NCI-H524 (cell line): ENCODE measurements at regions not wholly inside any gene's neighbourhood (a gene's known extent, or its start where the extent isn't known, plus 50 kb on each side); places are given as distances from the start of the nearest gene placed in this dataset.

Experiments
- DNase-seq, 2 experiments: peaks; one replicate each; lab custom pipeline; 2025; lab: John Stamatoyannopoulos, UW

DNA sequence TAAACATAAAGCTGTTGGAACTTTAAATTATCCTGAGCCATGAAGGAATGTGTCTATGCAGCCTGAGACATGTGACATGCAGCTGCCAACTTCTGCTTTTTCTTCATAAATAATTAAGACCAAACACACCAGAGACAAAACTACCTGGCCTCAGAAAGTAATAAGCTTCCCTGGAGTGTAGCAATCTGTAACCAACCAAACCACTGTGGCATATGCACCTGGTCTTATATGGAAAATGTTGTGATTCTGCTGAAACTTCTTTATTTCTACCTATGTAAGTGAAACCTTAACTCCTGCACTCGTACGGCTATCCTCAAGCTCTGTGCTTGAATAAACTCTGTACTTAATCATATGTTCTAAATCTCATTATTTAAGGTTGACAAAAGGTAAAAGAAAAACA lies 515.0 kb downstream of the TMEM182 start:
- no peak for DNase-seq

DNA sequence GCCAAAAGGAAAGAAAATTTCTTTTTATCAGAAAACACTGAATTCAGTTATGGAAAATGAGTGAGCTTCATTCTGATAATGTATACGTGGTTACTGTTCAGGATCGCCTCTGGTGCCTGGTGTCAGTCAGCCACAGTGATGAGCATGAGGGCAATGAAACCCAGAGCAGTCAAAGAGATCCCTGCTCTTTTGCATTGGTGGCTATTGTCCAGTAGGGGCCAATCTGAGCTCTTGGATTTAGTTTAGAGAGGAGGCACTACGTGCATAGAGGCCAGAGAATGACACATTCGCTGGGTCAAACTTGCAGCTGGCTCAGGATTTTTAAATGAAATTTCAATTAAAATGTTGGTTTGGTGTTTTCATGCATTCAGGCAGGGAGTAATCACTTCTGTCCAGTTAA lies 522.9 kb downstream of the TMEM182 start:
- DNase-seq, result no peak

GRCh38 chr2:103285354-103285753 lies 523.5 kb downstream of the TMEM182 start:
- DNase-seq, result no peak

- peak; percentile 38 to 79 for DNase-seq
Observed at GRCh38 chr2:103287746-103288145, 525.9 kb downstream of the TMEM182 start.

DNA sequence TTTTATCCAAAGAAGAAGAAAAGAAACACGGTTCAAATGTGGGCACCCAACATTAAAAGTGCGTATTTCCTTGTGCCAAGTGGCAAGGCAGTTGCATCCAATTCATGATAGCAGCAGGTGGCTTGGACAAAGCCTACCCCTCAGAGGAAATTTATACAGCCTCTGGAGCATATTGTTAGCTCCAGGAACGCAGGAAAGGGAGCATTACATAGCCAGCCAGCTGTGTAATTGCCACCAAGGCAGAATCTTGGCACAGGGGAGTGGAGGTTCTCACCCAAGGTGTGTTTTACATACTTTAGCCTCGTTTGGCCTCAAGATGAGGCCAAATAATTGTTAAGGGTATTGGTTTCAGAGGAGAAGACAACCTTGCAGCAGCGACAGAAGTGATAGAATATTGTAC lies 526.9 kb downstream of the TMEM182 start:
- DNase-seq, result peak; percentile 15 to 42

GRCh38 chr2:103289105-103289725 lies 527.4 kb downstream of the TMEM182 start:
- peak; percentile 57 to 65 for DNase-seq

DNA sequence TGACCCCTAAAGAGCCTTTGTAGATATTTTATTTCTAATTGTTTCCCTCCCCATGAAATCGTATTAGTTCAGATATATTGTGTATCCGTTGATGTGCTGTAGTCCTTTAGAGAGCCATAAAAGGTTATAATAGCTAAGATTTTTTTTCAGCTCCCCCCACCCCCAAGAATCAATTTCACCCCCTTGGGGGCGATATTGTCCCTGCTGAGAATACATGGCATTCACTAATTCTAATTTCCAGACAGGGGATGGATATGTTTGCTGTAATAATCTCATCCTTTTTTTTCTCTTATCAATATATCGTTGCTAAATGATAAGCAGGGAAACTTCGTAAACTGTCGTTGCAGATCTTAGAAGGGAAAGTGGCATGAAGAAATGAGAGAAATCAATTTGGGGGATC lies 530.7 kb downstream of the TMEM182 start:
- DNase-seq, result peak in 1 of 2 experiments; percentile 7

DNA sequence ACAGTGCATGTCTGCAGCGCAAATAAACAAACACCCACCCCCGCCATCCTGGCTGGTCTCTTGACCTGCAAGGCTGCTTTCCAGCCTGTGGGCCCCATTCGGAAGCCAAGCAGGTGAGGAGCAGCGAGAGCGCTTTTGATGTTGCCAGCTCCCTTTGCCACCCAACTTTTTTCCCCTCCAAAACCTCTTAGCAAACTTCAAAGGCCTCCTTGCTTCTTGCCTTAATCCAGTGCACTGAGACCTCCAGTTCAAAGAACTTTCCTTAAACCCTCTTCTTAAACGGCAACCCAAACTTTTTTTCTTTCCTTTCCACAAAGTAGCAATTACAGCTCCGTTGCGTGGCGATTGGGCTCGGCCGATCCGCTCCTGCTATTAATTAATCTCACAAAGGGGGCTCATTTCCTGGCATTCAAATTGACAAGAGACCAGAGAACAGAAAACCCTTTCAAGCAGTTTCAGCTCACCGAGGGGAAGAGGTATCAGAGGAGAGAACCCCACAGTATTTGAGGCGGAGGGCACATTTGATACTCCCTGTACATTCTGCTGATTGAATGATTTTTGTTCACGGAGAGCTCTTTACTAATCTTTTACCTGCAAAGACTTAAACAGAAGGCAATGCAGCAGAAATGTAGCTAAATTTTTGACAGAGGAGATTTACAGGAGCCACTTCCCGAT lies 531.4 kb downstream of the TMEM182 start:
- DNase-seq, result no peak

DNA sequence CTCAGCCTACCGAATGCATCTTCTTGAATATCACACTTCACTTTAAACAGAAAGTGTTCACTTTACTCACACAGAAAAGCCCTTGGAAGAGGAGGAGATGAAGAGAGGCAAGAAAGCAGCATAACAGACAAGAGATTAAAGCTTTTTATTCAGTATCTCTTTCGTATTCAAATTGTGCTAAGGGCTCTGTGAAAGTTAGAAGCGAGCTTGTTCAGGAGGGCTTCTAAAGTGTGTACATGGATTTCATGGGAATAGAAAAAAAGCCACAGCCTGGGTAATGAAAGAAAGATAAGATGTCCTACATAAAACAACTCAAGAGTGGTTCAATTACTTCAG lies 531.9 kb downstream of the TMEM182 start:
- DNase-seq, result no peak

DNA sequence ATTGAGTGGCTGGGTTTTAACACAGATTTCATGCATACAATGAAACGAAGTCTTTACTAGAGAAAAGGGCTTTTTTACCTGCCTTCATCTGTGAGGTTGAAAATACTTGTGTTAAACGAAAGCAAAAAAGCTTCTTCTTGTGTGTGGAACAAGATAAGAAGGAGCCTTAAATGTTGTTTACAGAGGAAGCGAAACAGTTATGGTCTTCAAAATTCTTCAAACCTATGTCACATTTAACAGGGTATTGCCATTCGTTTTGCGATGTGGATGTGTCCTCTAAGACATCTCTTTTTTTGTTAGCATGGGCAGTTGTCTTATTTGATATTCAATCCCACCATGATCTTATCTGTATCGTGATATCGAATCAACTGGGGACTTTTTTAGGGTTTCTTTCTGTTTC lies 532.6 kb downstream of the TMEM182 start:
- DNase-seq, result no peak

DNA sequence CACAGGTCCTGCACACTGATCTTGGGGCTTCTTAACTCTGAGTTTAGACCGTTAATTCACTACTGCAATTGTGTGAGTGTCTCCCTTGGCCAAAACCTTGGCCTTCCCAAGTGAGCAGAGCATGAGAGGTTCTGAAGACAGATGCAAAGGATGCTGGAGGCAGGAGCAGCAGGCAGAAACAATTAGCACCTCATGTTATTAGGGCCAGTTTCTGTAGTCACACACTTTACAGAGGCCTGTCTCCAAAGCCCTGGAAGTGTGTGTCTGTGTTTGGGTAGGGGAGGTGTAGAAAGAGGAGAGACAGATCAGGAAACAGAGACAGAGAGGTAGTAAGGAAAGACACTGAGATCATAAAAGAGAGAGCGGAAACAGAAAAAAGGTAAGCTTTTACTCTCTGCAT lies 533.8 kb downstream of the TMEM182 start:
- DNase-seq, result no peak

GRCh38 chr2:103324671-103325070 lies 562.8 kb downstream of the TMEM182 start:
- no peak for DNase-seq

GRCh38 chr2:103327386-103327785 lies 565.6 kb downstream of the TMEM182 start:
- no peak for DNase-seq

DNA sequence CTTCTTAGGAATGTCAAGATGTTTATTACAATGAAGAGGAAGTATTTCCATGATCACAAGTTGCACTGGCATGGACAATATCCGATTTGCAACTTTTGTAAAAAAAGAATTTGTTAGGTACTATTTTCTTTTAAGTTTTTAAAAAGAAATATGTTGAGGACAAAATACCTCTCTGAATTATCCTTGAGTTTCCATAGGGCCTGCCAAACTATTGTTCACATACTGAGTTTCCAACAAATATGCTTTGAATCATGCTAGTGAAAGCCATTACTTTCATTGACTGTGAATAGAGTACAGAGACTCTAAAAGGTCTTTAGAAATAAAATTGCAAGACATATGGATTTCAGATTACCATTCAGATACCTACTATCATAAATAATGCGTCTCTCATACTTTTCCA lies 566.1 kb downstream of the TMEM182 start:
- DNase-seq, result no peak

DNA sequence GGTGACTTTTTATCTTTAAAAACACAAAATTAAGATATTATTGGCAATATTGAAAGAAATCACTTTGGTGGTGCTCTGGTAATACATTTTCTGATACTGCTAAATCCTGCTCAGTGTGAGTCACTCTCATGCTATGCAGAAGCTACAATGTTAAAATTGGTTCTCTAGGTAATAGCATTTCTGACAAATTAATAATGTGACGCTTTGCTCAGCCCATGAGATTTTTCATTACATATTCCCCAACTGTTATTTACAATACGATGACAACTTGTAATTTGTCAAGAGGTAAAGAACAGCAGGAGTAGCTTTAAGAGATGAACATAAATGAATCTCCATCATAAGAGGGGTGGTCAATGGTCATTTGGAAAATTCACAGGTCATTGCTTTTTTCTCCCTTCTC lies 573.6 kb downstream of the TMEM182 start:
- no peak for DNase-seq

GRCh38 chr2:103338819-103339218 lies 577.0 kb downstream of the TMEM182 start:
- no peak for DNase-seq

- DNase-seq, result no peak
Observed at GRCh38 chr2:103346780-103347179, 584.9 kb downstream of the TMEM182 start.

DNA sequence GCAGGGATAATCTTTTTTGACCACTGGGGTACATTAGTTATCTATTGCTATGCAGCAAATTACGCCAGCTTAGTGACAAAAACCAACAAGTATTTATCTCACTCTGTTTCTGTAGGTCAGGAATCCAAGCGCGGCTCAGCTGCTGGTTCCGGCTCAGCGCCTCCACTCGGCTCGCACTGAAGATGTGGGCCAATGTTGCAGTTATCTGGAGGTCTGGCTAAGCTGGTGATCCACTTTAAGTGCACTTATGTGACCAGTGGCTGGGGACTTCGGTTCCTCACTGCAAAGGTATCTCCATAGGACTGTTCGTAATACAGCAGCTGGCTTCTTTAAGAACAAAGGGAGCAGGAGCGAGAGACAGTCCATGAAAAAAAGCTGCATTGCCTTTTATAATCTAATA lies 591.9 kb downstream of the TMEM182 start:
- peak; percentile 71 to 85 for DNase-seq

DNA sequence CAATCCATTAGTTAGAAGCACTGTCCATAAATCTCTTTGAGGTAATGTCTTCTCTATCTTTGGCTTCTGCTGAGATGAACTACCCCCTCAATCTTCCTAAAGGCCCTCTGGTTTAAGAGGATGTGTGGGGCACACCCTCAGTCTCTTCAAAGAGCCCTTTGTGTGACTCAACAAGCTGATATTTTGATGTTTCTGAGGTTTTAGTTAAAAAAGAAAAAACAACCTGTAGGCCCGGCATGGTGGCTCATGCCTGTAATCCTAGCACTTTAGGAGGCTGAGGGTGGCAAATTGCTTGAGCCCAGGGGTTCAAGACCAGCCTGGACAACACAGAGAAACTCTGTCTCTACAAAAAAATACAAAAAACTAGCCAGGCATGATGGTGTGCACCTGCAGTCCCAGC lies 593.5 kb downstream of the TMEM182 start:
- no peak for DNase-seq

DNA sequence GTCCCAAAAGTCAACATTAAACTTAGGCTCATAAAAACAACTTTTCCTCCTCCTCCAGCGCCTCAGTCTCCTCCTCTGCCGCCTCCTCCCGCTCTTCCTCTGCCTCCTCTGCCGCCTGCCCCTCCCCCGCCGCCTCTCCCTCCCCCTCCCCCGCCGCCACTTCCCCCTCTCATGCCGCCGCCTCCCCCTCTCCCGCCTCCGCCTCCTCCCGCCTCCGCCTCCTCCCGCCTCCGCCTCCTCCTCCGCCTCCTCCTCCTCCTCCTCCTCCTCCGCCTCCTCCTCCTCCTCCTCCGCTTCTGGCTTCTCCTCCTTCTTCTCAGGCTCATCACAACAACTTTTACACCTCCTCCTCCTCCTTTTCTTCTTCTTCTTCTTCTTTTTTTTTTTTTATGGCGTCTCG lies 599.9 kb downstream of the TMEM182 start:
- no peak for DNase-seq

DNA sequence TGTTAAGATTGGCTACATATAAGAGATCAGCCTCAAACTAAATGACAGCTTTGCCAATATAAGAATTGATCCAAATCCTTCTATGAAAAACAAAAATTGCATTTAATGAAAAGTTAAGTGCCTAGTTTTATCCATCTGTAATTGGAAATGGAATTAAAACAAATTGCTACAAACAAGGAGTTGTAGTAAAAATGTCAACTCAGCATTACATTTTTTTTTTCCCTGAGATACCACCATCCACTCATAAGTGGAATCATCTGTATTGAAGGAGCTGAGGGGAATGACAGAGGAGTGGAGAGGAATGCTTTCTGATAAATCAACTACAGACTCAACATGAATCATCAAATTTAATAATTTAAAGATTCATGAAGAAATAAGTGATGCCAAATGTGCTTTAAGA lies 601.8 kb downstream of the TMEM182 start:
- DNase-seq, result peak in 1 of 2 experiments; percentile 27

DNA sequence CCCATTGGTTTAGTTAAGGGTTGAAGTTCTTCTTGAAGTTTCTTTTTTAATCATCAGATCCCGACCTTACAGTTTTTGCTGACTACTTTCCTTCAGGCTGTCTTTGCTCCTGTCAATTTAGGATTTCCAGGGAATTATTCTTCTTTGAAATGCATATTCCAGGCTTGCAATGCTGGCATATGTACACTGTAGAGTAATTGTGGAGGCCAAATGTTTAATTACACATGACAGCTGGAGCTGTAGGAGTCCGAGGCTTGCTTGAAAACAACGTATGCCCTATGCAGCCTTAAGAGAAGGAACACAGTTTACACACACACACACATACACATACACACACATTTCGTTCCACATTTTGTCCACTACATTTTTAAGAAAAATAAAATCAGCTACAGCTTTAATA lies 602.3 kb downstream of the TMEM182 start:
- DNase-seq, result peak; percentile 44 to 90

DNA sequence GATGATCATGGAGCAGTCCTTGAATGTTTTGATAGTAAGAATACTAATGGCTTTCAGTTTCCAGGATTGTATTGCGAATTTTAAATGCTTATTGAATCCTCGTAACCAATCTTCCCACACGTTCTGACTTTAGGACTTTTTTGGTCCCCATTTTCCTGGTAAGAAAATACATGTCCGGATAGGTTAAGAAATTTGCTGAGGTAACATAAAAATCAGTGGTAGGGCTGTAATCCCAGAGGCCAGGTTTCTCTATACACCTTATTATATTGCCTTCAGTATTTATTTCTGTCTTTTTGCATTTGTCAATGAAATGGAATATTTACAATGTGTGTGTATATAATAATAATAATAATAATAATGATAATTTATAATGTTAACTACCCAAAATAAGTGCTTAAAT lies 603.2 kb downstream of the TMEM182 start:
- no peak for DNase-seq

GRCh38 chr2:103367877-103368276 lies 606.0 kb downstream of the TMEM182 start:
- DNase-seq, result no peak
